AG10803 (cell line): ENCODE measurements at regions not wholly inside any gene's neighbourhood (a gene's known extent, or its start where the extent isn't known, plus 50 kb on each side); places are given as distances from the start of the nearest gene placed in this dataset.

Experiments used
- DNase-seq: peaks from one replicate; pipeline ENCODE4 v3.0.0; 2010; ENCODE audit warnings: low read depth
- H3K4me3 ChIP-seq: 2 replicates; pipeline ENCODE4 v1.5.1; 2011; ENCODE audit warnings: mild to moderate bottlenecking, low read length, control low read depth
- TF ChIP-seq, protein P1 (sequence below): conservative IDR thresholded peaks from 2 replicates; pipeline ENCODE4 v1.5.1; 2011; ENCODE audit warnings: mild to moderate bottlenecking, low read length, control low read depth, inconsistent platforms

DNA sequence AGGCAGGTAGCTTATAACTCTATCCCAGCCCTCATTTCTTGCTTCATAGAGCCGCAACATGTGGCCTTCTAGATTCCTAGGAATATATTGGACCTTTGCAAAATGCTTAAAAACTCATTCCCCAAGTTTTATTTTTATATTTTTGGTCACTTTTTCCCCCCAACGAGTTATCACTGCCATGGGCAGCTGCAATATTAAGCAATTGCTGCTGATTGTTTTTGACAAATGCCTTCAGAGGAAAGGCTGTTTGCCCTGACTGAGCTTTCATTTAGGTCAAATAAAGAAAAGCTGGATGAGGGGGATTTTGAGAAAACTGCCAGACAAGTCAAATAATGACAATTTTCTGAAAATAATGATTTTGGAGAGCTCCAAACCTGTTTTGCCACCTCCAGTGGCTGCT is 976.9 kb upstream of the MBL2 start:
- TF ChIP-seq, protein P1, sequence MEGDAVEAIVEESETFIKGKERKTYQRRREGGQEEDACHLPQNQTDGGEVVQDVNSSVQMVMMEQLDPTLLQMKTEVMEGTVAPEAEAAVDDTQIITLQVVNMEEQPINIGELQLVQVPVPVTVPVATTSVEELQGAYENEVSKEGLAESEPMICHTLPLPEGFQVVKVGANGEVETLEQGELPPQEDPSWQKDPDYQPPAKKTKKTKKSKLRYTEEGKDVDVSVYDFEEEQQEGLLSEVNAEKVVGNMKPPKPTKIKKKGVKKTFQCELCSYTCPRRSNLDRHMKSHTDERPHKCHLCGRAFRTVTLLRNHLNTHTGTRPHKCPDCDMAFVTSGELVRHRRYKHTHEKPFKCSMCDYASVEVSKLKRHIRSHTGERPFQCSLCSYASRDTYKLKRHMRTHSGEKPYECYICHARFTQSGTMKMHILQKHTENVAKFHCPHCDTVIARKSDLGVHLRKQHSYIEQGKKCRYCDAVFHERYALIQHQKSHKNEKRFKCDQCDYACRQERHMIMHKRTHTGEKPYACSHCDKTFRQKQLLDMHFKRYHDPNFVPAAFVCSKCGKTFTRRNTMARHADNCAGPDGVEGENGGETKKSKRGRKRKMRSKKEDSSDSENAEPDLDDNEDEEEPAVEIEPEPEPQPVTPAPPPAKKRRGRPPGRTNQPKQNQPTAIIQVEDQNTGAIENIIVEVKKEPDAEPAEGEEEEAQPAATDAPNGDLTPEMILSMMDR, result no peak
- no peak for DNase-seq
- H3K4me3 ChIP-seq, result no peak overlapping the region

DNA sequence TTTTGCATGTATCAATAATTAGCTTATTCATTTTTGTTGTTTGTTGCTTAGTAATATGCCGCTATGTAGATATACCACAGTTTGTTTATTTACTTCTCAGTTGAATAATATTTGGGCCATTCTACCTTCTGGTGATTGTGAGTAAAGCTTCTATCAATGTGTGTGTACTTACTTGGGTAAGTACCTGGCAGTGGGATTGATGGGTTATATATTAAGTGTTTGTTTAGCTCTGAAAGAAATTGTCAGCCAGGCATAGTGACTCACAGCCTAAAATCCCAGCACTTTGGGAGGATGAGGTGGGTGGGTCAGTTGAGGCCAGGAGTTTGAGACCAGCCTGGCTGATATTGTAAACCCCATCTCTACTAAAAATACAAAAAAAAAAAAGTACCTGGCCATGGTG is 975.7 kb upstream of the MBL2 start:
- DNase-seq, result no peak
- H3K4me3 ChIP-seq, result no peak overlapping the region
- TF ChIP-seq, protein P1, result no peak

DNA sequence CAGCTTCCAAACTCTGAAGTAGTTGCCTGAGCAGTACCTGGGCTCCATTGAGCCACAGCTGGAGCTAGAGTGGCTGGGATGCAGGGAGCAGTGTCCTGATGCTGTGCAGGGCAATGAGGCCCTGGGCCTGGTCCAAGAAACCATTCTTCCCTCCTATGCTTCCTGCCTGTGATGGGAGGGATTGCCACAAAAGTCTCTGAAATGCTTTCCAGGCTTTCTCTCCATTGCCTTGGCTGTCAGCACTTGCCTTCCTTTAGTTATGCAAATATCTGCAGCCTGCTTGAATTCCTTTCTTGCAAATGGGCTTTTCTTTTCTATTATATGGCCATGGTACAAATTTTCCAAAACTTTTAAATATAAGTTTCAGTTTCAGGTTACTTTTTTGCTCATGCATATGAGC is 972.2 kb upstream of the MBL2 start:
- no peak overlapping the region for H3K4me3 ChIP-seq
- DNase-seq, result no peak

DNA sequence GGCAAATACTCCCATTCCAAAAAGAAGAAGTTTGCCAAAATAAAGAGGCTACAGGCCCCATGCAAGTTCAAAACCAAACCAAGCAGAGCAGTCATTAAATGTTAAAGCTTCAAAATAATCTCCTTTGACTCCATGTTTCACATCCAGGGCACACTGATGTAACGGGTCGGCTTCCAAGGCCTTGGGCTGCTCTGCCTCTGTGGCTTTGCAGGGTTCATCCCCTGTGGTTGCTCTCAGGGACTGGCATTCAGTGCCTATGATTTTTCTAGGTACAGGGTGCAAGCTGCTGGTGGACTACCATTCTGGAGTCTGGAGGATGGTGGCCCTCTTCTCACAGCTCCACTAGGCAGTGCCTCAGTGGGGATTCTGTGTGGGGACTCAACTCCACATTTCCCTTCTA is 971.6 kb upstream of the MBL2 start:
- no peak for DNase-seq
- no peak overlapping the region for H3K4me3 ChIP-seq
- TF ChIP-seq, protein P1, result no peak

More for the DNA sequence above, 972.2 kb upstream of the MBL2 start:
- TF ChIP-seq, protein P1, result no peak

DNA sequence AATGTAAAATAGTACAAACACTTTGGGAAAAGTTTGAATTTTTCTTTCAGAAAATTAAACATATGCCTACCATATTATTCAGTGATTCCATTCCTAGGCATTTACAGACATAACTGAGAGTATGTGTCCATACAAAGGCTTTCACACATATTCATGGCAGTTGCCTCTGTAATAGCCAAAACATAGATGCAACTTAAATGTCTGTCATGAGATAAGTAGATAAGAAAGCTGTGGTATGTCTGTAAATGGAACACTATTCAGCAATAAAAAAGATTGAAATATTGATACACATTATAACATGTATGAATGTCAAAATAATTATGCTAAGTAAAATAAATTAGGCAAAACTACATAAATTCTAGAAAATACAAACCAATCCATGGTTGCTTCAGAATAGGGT is 964.5 kb upstream of the MBL2 start:
- no peak for DNase-seq
- H3K4me3 ChIP-seq, result no peak overlapping the region
- TF ChIP-seq, protein P1, result no peak

DNA sequence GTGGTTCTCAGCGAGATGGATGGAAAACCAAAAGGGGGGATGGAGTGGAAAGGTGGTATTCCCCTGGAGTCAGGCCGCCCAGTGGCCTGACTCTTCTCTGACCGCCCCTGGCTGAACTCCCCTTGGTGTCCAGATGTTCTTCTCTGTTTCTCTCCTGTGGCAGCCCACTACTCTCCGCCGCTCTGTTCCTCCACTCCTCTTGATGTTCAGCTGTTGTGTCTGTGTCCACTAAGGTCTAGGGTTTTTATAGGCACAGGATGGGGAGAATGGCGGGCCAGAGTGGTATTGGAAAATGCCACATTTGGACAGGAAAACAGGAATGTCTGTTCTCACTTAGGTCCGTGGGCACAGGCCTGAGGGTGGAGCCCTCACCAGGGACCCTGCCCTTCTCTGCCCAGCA is 954.3 kb upstream of the MBL2 start:
- no peak for DNase-seq
- no peak overlapping the region for H3K4me3 ChIP-seq
- TF ChIP-seq, protein P1, result no peak

DNA sequence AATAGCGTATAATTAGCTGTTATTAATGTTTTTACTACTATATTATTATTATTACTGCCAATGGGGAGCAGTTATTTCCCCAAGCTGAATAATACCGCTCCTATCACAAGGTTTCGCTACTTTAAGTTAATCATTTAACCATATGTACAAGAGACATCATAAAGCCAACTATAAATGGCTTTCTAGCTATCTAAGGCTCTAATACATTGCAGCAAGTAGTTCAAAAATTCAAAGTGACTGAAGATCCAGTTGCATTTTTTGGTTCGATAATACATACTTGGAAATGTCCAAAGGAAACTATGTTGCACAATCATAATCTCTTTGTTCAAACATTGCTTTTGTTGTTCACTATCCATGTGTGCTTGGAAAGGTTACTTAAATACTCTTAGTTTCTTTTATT is 952.0 kb upstream of the MBL2 start:
- H3K4me3 ChIP-seq, result no peak overlapping the region
- TF ChIP-seq, protein P1, result no peak
- no peak for DNase-seq
